ENCODE measurements at regions not wholly inside any gene's neighbourhood (a gene's known extent, or its start where the extent isn't known, plus 50 kb on each side); places are given as distances from the start of the nearest gene placed in this dataset.

DNA sequence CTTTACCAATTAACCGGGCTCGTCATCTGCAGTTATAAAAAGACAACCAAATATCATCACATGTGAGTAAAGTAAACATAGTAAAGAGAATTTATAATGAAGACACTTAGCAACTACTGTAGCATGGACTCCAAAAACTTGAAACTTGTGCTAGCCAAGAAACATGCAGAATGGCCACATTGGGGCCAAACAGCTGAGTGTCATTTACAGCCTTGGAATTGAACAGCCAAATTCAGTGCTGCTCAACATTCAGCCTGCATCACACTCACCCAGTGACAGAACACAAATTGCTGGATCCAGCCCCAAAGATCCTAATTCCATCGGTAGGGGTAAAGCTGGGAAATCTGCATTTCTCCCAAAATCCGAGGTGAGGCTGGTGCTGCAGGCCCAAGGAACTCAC is 224.8 kb upstream of the GYPC start:
- no peak for DNase-seq

DNA sequence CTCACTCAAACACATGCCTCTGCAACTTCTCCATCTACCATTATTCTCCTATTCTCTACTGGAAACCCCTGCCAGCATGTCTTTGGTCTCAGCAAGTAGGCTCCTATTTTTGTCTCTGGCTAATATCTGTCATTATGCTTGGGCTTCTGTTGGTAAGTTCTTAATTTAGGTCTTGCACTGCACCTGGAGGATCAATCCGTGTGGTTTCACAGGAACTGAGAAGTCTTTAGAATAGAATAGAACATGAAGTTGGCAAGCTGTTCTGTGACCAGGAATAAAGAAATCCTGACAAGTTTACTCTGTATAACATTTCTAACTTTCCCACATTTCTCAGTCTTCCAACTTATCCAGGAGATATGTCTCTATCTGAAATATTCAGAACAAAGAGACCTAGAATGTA is 219.5 kb upstream of the GYPC start:
- no peak for DNase-seq

DNA sequence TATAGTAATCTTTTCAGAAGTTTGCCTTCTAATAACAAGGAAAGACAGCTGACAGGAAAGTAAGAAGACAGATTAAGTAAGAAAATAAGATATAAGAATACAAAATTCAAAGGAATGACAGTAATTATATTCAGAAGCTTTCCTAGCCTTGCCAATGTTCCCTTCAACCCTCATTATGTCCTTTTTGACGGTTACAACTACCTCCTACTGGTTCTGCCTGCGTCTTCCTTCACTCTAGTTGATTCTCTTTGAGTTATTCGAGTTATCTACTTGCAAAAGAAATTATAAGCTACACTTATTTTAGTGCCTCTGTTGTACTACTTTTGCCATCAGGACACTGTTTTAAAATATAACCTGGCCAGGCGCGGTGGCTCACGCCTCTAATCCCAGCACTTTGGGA is 218.9 kb upstream of the GYPC start:
- no peak for DNase-seq

DNA sequence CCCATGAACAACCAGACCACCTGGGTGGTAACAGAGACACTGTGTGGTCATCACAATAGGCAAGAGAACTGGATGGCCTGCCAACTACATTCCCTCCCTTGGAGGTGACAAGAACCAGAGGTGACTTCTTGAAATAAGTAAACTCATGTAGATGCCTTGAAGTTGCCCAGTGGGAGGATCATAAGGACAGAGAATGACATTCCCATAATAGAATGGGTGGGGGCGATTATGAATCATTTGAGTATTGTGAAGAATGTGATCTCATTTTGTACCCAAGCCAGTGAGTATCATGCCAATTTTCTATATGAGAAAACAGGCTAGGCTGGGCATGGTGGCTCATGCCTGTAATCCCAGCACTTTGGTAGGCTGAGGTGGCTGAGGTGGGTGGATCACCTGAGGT is 211.4 kb upstream of the GYPC start:
- DNase-seq, result no peak

DNA sequence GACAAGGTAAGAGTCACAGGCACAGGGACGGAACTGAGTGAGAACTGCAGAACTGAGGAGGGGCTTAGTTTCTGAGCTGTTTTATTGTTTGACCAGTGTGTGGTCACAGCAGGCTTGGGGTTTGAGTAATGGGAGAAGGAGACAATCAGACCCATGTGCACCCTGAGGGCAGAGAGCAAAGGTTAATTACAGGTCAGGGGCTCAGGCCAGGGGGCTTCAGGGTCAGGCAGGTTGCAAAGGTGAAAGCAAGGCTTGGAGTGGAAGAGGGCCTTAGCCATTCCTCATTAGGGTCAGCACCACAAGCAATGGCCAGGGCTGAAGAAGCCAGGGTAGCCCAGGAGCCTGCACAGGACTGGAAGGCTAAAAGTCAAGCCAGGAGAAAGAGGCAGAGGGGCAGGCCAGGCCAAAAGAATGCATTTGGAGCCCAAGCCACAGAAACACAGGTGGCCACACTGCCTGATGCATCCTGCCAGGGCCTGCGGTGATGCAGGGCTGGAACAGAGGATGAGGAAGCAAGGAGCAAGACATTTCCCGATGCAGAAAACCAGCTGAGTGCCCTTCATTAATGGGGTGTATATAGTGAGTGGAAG is 209.8 kb upstream of the GYPC start:
- DNase-seq, result no peak

DNA sequence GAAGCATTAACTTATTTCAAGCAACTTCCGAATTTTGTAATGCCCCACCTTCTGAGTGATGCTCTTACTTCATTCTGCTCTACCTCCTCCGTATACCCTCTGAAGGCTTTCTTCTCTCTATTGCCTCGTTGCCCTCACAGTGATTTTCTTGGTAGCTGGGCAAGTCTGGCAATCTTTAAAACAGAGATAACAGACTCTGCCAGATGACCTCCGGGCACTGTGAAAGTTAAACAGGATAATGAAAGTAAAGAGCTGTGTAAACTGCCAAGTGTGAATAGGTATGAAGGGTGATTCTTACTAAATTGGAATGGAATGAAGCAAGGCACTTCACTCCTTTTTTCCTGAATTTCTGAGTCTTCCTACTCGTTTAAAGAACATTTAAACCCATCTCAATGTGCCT is 207.3 kb upstream of the GYPC start:
- DNase-seq, result no peak

DNA sequence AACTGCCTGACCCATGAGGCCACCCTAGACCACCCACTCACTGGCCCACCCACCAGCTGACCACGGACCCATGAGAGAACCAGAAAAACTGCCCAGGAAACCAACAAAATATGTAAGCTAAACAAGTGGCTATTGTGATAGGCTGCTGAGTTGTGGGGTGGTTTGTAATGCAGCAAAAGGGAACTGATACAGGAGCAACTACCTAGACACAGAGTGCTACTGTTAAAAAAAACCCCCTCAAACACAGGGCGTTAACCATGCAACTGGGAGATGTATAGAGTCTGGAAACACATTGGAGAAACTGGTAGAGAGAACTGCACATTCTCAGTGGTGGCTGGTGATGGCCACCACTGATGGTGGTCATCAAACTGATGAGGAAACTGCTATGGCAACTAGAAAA is 206.3 kb upstream of the GYPC start:
- no peak for DNase-seq

DNA sequence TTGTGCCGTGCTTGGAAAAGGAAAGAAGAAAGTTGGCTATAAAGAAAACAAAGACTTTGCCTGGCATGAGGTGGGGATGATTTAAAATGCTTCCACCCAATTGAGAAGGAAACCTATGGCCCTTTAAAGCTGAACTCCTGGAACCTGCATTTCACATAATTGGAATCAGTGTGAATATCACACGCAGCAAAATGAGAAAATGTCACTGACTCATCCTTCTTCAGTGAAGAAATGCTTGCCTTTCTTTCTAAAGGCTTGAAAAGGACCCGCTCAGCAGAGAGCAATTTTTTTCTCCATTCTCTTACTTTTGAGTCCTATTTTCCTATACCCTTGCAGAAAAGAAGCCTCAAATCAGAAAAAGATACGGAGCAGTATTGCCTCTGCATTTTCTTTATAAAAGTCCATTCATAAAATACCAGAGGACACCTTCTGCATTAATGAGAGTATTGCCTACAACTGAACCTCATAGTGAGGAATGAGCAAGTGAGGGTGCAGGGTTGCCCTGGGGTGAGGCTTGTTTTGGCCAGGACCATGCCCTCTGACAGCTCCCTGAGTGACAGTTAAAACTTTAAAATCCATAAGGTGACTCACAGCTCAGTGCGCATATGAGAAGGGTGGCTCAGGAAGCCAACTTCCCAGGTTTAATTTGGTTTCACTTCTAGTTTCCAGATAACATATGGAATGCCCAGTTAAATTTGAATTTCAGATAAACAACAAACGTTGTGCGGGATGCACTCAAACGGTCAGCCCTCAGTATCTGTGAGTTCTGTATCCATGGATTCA is 191.9 kb upstream of the GYPC start:
- DNase-seq, result no peak

DNA sequence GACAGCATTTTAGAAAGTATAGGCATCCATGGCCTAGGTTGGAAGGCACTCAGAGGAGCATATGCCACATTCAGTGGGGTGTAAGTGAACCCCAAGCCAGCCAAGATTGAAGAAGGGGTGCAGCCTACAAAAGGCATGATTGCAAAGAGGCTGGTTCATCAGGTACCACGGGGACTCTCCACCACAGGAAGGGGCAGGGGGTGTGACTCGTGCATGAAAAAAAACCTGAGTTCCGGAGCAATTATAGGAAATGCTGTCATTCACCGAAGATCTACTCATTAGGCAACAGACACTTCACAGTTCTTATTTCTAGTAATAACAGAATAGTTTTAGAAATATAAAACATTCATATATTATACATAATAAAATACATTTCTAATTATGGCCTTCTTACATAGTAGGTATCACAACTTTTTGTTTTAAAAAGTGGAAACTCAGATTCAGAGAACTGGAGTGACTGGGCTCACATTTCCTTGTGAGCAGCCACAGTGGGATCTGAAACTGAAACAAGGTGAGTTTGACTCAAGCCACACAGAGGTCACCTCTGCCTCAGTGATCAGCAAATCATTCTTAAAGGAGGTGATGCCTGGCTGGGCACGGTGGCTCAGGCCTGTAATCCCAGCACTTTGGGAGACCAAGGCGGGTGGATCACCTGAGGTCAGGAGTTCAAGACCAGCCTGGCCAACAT is 188.4 kb upstream of the GYPC start:
- DNase-seq, result no peak

DNA sequence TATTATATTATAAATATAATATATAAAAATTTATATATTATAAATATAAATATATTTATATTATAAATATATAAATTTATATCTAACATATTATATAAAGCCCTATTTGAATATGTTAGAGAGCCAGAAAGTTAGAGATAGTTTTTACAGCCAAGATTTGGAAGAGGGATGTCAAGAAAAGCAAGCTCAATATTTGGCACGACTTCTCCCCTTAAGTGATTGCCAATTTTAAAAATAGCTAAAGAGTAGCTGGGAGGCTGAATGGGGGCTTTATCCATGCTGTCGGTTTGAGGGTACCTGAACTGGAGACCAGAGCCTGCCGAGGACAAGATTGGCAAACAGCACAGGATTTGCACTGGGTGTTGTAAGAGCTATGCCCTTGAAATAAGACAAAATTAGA is 180.9 kb upstream of the GYPC start:
- no peak for DNase-seq

DNA sequence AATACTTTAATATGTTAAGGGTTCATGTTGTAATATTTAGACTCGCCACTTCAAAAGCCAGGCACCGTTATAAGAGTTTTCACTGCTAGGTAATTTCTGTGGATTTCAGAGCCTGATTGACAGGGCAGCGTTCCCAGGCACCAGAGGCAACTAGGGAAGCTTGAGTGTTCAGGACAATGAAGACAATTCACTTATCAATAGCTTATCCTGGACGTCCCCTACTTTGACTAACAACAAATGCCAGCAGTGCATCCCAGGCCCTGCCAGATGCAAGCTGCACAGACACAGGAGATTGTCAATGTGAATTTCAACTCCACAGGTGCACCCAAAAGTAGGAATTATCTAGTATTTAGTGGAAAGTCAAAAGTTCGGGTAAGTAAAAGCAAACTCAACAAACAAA is 179.3 kb upstream of the GYPC start:
- DNase-seq, result no peak

DNA sequence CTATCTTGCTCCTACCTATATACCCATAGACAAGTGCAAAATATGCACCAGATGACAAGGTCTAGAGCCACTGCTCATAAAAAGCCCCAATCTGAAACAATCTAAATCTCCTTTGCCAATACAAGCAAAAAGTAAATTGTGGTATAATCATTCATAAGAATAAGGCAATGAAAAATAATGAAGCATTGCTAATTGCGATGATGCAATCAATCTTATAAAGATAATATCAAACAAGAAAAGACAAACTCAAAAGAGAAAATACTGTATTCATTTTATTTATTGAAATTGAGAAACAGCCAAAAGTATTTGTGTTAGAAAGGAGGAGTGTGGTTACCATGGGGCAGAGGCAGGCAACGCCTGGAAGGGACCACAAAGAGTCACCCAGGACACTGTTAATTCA is 175.9 kb upstream of the GYPC start:
- no peak for DNase-seq

DNA sequence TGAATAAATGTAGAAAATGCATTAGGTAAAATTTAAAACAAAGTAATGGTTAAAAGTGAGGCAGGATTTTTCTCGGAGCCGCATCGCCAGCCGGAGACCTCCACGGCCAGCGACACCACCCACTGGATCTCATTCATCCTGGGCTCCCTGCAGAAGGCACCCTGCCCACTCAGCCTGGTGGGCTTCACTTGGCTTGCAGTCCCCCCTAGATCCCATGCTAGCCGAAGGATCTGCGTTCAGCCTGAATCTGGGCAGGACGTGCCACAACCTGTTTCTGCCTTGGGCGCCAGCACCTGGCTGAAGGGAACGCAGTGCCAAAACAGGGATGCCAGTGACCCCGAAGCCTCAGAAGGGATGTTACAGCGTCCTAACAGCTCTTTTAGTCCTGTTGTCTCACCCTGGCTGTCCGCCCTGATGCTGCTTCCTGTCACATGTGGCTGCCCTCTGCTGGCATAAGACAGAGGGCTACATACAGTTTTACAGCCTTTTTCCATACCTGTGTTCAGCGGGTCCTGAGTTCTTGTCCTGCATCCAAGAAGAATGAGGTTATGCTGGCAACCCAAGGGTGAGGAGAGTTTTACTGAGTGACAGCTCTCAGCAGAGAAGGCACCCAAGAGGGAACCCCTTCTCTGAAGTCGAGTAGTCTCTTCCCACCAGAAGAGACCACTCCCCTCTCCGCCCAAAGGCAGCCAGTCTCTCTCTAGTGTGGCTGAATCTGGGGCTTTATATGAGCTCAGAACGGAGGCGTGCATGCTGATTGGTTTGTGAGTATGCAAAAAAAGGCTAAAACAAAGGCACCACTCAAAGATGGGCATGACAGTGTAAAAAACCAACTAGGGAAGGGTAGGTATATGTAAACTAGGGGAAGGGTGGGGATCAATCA is 173.1 kb upstream of the GYPC start:
- DNase-seq, result no peak

DNA sequence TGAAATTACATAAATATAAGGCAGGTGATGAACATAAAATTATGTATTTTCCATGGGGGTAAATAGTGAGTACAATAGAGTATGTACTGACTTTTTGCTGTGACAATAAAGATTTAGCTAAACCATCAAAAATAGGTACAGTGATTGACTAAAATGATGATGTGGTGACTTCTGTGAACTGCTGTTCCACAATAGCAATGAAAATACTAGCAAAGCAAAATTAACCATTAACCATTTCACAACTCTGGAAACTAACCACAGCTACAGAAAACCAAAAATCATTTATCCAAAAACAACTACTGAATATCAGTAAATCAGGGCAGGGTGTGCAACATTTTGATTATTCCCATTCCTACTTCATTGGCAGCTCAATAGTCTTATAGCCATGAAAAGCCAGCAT is 161.4 kb upstream of the GYPC start:
- DNase-seq, result no peak

DNA sequence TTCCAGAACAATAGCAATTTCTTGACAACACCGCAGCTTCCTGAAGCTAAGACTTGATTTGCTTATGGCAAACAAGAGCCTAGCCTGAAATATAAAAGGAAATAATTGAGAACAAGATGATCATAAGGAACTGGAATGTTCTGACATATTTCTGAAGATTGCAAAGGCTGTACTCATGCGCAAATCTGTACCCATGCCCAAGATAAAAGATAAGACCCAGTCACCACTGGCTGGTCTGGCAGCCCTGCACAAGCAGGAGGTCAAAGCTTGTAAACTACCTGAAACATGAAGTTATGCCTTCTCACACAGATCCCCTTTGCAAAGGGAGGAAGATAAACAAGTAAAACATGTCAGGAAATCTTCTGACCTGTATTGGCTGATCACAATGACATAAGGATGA is 160.8 kb upstream of the GYPC start:
- DNase-seq, result no peak

DNA sequence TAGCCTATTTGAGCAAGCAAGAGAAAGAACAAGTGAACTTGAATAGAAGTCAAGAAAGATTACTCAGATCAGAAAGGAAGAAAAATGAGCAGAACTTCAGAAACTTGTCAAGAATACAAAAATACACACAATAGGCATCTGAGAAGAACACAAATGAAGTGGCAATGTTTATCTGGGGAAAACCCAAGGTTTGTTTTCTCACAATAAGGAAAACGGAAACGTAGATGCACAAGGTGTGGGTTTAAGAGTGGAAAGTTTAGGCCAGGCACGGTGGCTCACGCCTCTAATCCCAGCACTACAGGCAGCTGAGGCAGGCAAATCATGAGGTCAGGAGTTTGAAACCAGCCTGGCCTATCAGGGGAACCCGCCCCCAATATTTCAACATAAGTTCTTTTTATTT is 159.5 kb upstream of the GYPC start:
- DNase-seq, result no peak

DNA sequence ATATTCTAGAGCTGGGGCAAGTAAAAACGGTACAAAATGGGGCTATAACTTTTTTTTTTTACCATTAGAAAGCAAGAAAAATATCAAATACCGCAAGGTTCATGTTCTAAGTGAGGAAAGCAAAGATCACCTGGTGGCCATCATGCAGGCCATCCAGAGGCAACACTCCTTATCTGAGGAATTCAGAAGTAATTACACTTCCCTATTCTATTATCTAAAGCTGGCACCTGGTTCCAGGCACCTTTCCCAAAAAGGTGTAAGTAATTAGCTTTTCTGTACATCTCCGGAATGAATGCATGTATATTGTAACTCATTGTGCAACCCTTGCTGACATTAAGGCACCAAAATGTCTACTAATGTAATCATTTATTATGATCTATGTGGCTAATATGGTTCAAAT is 152.5 kb upstream of the GYPC start:
- no peak for DNase-seq

DNA sequence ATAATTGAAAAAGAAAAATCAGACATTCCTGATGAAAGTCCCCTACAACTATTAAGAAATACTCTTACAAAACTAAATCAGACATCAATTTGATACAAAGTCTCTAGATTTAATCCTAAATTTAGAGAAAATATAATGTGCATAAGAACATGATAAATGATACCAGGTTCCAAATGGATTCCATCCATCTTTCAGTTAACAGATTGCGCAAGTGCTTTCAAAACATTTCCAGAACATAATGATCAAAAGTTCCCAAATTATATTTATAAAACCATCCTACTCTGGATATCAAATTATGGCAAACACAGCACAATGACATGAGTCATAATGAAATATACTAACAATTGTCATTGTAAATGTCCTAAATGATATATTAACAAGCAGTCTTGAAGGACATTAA is 151.0 kb upstream of the GYPC start:
- no peak for DNase-seq

DNA sequence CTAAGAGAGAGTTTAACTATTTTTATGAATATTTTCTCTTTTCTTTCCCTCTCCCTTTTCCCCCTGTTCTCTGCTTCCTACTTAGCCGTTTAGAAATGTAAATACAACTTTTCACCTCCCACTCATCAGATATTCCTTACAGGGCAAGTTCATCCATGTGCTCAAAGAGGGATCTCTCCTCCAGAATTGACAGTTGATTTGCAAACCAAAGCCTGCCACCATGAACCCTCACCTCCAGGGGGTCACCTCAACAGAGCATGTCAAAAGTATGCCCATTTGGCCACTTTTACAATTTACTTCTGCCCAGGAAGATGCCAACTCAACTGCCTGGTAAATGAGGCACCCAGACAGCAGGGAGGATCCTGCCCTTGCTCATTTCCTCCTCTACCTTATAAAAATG is 149.2 kb upstream of the GYPC start:
- no peak for DNase-seq

DNA sequence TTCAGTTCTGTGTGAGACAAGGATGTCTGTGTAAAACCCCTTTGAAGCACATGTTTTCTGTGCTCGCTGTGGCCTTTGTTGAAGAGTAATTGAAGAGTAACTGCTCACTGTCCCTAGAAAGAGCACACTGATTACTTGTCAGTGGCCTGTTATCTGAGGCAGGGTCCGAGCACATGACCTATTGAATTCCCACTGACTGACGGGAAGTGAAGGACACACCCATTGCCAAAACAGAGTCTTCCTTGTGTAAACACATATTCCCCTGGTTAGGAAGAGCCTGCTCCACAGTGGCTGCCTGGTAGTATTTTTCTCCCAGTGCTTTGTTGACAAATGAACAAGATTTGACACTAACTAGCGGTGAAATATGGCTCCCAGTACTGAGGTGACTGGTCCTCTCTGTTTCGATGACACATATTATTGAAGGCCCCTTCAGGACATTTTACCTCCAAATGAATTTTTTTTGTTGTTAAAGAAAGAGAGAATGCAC is 148.5 kb upstream of the GYPC start:
- DNase-seq, result no peak

DNA sequence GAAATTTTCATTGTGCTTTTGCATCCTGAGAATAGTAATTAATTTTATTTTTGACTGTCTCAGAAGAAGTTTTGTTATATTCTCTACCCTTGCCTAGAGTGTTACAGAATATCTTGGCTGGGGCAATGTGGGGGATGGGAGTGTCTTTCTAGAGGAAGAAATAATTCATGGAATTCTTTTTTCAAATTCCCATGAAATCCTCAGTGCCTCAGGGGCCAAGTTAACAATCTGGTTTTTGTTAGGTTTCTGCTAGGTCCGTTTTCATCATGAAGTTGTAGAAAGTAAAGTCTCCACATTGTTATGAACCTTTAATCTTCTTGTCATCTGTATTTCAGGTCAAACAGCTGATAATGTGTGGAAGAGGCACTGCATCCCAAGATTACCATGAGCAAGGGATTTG is 145.6 kb upstream of the GYPC start:
- DNase-seq, result no peak

DNA sequence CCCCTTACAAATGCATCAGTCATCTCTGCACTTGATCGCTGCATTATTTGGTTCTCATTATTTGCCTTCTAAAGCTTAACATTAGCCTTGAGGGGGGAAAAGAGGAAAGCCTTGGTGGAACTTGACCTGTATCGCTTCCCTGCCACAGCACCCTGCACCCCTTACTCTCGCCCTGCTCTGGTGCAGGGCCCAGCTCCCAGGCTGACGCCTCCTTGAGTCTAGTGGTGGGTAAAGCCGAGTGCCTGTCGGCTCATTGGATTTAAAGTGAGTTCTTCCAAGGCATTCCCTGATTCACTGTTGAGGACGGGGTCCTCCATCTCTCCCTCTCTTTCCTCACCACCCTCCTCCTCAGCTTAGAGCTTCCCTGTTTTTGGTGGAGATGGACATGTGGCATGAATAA is 145.0 kb upstream of the GYPC start:
- no peak for DNase-seq

DNA sequence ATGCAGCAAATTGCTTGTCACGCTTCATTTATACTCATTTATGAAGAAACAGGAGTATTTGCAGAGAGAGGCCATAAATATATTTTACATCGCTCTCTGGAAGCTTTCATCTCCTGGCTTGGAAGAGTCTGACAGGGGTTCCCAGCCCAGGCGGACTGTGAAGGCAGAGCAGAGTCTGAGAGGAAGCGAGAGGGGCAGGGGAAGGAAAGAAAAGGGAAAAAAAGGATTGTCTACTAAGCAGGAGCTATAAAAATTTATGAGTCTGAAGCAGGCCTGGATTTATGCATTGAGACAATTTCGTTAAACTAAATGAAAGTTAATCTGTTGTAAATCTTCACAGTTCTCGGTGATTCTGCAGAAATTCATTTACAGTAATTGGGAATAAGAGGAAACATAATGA is 143.9 kb upstream of the GYPC start:
- no peak for DNase-seq
